ENCODE measurements at regions not wholly inside any gene's neighbourhood (a gene's known extent, or its start where the extent isn't known, plus 50 kb on each side); places are given as distances from the start of the nearest gene placed in this dataset.

DNA sequence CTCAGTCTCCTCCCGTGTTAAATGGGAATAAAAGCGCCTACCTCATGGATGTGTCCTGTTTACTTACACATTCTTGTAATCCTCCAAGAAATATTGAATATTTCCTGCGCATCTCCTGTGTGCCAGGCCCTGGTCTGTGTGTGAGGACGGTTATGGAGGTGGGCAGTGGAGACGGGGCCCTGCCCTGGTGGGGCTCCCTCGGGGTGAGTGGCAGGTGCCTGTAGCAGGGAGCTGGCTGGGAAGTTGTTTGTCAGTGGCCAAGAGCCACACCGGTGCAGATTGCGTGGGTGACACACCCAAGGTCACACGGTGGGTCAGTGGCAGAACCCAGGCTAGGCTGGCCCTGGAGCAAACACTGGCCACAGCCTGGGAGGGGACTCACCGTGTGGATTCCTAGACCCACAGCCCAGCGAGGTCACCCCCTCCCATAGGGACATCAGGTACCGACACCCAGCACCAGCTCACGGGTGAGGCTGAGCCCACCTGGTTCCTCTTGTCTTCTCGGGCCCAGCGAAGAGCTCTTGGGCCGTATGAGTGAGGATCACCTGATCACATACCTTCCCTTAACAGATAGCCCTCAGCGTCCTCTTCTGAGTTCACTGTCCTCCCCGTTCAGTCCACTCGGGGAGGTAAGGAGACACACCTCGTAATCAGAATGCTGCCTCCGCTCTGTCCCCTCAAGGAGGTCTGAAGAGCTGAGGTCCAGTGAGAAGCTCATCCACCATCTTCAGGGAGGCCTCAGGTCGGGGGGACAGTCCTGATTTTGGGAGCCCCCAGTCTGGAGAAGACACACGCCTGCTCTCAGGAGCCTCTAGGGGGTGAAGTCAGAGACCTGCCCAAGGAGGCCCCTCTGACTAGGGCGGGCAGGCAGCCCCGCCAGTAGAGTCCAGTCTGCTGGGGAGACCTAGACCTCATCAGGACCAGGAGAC, 349.6 kb downstream of the MATN1 start:
- TF ChIP-seq, protein P1, sequence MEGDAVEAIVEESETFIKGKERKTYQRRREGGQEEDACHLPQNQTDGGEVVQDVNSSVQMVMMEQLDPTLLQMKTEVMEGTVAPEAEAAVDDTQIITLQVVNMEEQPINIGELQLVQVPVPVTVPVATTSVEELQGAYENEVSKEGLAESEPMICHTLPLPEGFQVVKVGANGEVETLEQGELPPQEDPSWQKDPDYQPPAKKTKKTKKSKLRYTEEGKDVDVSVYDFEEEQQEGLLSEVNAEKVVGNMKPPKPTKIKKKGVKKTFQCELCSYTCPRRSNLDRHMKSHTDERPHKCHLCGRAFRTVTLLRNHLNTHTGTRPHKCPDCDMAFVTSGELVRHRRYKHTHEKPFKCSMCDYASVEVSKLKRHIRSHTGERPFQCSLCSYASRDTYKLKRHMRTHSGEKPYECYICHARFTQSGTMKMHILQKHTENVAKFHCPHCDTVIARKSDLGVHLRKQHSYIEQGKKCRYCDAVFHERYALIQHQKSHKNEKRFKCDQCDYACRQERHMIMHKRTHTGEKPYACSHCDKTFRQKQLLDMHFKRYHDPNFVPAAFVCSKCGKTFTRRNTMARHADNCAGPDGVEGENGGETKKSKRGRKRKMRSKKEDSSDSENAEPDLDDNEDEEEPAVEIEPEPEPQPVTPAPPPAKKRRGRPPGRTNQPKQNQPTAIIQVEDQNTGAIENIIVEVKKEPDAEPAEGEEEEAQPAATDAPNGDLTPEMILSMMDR (IDR thresholded peaks at IDR 0.05): no peak
- TF ChIP-seq POLR2A (IDR thresholded peaks at IDR 0.05): no peak

Data from thyroid gland (tissue), 4 donors.